Urinary bladder (tissue), 3 donors: ENCODE measurements at regions not wholly inside any gene's neighbourhood (a gene's known extent, or its start where the extent isn't known, plus 50 kb on each side); places are given as distances from the start of the nearest gene placed in this dataset.
A peak's percentile ranks its signal among the peaks of the same experiment; 100 is the strongest.
"Not testable (repeated sequence)": the region's sequence is repeated elsewhere in the genome, so short reads cannot be mapped to it uniquely, and the experiment has no call there.

ENCODE experiments used
- DNase-seq: peaks from one replicate; pipeline ENCODE4 v3.0.0-alpha.2; 2015; ENCODE audit errors: extremely low spot score
- H3K27ac ChIP-seq: one replicate; pipeline ENCODE4 v1.5.1; 2013; ENCODE audit warnings: low read depth, mild to moderate bottlenecking, moderate library complexity
- H3K36me3 ChIP-seq: one replicate; pipeline ENCODE4 v1.6.1; 2013; ENCODE audit warnings: mild to moderate bottlenecking, moderate library complexity; ENCODE audit not compliant: insufficient read depth
- H3K4me1 ChIP-seq: one replicate; pipeline ENCODE4 v1.6.1; 2013; ENCODE audit warnings: mild to moderate bottlenecking, moderate library complexity; ENCODE audit not compliant: insufficient read depth
- H3K4me3 ChIP-seq: one replicate; pipeline ENCODE4 v1.5.1; 2013; ENCODE audit warnings: low read depth, low read length
- WGBS: extraction: QIAGEN DNeasy Blood & Tissue Kit; methylation state at CpG from one replicate; pipeline ENCODE4 v1.1.7; 2013; 5-methylcytosine and 5-hydroxymethylcytosine counted together
- donor health status: healthy with polysubstance abuse.
- donor health status: healthy.

DNA sequence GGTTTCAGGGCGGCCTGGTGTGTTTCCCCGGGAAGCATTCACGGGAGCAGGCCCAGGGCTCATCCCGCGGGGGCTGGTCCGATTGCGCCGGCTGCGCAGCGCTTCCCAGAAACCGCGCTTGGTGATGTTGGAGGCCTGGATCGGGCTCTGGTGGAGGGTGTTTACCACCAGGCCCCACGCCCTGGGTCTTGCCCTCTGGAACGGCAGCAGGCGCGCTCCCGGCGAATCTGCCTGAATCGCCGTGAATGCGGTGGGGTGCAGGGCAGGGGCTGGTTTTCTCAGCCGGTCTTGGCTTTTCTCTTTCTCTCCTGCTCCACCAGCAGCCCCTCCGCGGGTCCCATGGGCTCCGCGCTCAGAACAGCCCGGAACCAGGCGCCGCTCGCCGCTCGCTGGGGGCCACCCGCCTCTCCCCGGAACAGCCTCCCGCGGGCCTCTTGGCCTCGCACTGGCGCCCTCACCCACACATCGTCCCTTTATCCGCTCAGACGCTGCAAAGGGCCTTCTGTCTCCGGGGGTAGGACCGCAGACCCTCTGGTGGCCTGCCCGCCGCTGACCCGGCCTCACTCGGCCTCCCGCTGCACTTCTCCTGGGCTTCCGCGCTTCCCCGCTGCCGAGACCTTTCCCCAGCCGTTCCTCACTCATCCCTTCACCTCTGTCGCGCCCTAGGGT lies 69.4 kb upstream of the GJB6 start:
- H3K36me3 ChIP-seq: no peaks in the 10 kb centered on the region
- 21% methylated on average over 56 of the region's 56 CpGs for WGBS
- no peak overlapping the region for H3K4me3 ChIP-seq
- DNase-seq: peak; percentile 14
- no peak overlapping the region for H3K27ac ChIP-seq
- H3K4me1 ChIP-seq: no peaks in the 10 kb centered on the region

DNA sequence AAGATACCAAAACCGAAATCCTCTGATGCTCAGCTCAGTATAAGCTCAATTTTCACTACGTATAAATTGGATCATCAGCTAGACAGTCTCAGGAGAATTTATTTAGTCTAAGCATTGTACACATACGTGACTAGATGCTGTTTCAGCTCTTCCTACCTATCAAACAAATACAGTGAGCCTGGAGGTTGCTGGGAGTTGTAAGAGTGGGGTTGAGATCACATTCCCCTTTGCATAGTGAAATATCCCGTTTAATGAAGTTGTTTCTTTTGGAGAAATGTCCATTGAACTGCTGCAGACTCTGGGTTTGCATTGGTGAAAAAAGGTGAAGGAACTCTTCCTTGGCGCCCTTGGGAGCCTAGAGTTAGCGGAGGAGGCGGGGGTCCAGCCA lies 68.9 kb upstream of the GJB6 start:
- H3K36me3 ChIP-seq: no peaks in the 10 kb centered on the region
- DNase-seq: no peak
- H3K4me3 ChIP-seq: no peak overlapping the region
- 65% methylated on average over 7 of the region's 7 CpGs for WGBS
- no peak overlapping the region for H3K27ac ChIP-seq
- H3K4me1 ChIP-seq: no peaks in the 10 kb centered on the region

GRCh38 chr13:20297181-20297580 lies 65.1 kb upstream of the GJB6 start:
- DNase-seq: no peak
- Histone ChIP-seq H3K4me3 (no peak overlapping the region), H3K36me3 (no peaks in the 10 kb centered on the region), H3K27ac (no peak overlapping the region), H3K4me1 (no peaks in the 10 kb centered on the region)
- WGBS: 58% methylated on average over 3 of the region's 3 CpGs

GRCh38 chr13:20295956-20296355 lies 63.8 kb upstream of the GJB6 start:
- Histone ChIP-seq H3K27ac (no peak overlapping the region), H3K36me3 (no peaks in the 10 kb centered on the region), H3K4me1 (no peaks in the 10 kb centered on the region), H3K4me3 (no peak overlapping the region)
- DNase-seq: no peak
- WGBS: 70% methylated on average over 8 of the region's 8 CpGs

DNA sequence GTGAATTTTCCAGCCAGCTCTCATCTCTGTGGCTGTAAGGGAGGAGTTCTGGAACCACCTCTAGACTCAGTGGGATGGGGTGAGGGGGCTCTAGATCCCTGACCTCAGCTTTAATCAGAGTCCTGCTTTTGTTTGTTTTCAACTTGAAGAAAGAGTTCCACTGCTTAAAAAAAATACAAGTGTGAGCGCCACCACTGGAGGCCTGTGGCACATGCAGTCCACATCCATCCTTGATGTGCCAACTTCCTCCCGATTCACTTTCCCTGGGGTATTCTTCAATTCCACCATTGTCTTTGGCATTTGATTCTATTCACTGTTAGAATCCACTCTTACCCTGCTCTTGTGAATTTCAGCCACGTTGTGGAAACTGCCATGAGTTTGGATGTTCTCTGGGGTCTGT lies 62.4 kb upstream of the GJB6 start:
- no peak overlapping the region for H3K27ac ChIP-seq
- DNase-seq: no peak
- no peak overlapping the region for H3K4me3 ChIP-seq
- no peaks in the 10 kb centered on the region for H3K4me1 ChIP-seq
- 65% methylated on average over 3 of the region's 3 CpGs for WGBS
- no peaks in the 10 kb centered on the region for H3K36me3 ChIP-seq

DNA sequence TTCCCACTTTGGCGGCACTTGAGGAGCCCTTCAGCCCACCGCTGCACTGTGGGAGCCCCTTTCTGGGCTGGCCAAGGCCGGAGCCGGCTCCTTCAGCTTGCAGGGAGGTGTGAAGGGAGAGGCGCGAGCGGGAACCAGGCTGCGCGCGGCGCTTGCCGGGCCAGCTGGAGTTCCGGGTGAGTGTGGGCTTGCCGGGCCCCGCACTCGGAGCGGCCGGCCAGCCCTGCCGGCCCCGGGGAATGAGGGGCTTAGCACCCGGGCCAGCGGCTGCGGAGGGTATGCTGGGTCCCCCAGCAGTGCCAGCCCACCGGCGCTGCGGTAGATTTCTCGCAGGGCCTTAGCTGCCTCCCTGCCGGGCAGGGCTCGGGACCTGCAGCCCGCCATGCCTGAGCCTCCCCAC lies 60.2 kb upstream of the GJB6 start:
- not testable (repeated sequence) for H3K4me3 ChIP-seq, H3K4me1 ChIP-seq, H3K27ac ChIP-seq, DNase-seq, H3K36me3 ChIP-seq
- WGBS: 97% methylated on average over 30 of the region's 30 CpGs

GRCh38 chr13:20291675-20292074 lies 59.6 kb upstream of the GJB6 start:
- Histone ChIP-seq H3K4me1 (no peaks in the 10 kb centered on the region), H3K4me3 (no peak overlapping the region), H3K36me3 (no peaks in the 10 kb centered on the region), H3K27ac (no peak overlapping the region)
- 78% methylated on average over 5 of the region's 5 CpGs for WGBS
- no peak for DNase-seq

DNA sequence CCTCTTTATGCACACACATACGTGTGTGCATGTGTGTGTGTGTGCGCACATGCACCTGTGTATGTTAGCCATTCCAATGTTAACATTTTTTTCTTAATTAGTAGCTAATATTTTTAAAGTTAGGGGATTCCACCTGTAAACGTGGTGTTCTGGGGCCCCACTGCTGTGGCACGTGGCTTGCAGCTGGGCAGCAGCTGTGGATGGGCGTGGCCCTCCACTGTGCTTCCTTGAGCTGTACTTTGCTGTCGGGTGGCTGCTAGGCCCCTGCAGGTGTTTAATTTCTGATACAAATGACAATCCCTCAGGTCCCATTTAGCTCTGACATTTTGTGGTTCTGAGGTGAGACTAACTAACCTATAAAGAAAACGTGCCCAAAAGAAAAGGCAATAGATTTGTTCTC lies 58.9 kb upstream of the GJB6 start:
- Histone ChIP-seq H3K27ac (no peak overlapping the region), H3K4me3 (no peak overlapping the region), H3K4me1 (no peaks in the 10 kb centered on the region), H3K36me3 (no peaks in the 10 kb centered on the region)
- no peak for DNase-seq
- WGBS: 65% methylated on average over 7 of the region's 7 CpGs

DNA sequence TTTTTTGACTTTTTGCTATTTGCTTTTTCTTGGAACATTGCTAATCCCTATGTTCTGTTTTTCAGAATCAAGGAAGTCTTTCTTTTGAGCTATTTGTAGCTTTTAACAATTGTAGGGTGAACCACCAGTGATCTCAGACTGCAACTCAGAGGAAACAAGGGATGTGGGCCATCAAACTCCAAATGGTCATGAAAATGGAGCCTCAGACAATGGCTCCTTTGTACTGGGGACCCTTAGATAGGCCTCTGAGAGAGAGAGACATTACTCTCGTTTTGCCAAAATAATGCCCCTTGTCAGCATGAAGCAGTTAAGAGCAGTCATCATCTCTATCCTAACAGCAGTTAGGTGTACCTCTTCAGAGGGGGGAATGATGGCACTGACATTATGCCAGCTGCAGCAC lies 56.4 kb upstream of the GJB6 start:
- no peaks in the 10 kb centered on the region for H3K36me3 ChIP-seq
- DNase-seq: no peak
- H3K27ac ChIP-seq: no peak overlapping the region
- no peaks in the 10 kb centered on the region for H3K4me1 ChIP-seq
- no peak overlapping the region for H3K4me3 ChIP-seq
- 33% methylated on average over 1 of the region's 1 CpG for WGBS

- Histone ChIP-seq H3K36me3 (no peaks in the 10 kb centered on the region), H3K27ac (no peak overlapping the region), H3K4me3 (no peak overlapping the region), H3K4me1 (no peaks in the 10 kb centered on the region)
- DNase-seq: no peak
- WGBS: 63% methylated on average over 1 of the region's 1 CpG
These were observed 55.9 kb upstream of the GJB6 start for GRCh38 chr13:20287976-20288375.

DNA sequence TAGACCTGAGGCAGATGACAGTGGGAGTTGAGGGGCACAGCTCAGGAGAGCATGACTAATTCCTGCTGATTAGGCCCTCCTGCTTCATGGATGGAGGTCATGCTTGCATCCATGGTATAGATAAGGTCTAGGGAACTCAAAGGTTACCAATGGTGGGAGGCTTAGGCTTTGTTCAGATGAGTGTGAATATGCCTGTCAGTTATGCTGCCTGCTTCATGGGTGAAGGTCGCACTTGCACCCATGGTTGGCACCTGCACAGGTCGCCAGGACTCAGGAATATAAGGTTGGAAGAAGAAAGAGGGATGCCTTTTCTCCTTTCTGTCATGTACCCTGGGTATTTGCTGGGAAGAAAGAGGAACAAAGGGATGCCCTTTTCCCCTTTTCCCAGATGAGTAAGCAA lies 53.4 kb upstream of the GJB6 start:
- 89% methylated on average over 2 of the region's 2 CpGs for WGBS
- Histone ChIP-seq H3K36me3 (no peaks in the 10 kb centered on the region), H3K4me1 (no peaks in the 10 kb centered on the region), H3K4me3 (no peak overlapping the region), H3K27ac (no peak overlapping the region)
- no peak for DNase-seq
